ENCODE measurements at regions not wholly inside any gene's neighbourhood (a gene's known extent, or its start where the extent isn't known, plus 50 kb on each side); places are given as distances from the start of the nearest gene placed in this dataset.

- Histone ChIP-seq H3K9me3 (replicated peaks) (no peaks in the 10 kb centered on the region), H3K4me3 (no peak overlapping the region), H3K27me3 (ENCODE audit: low read depth) (no peaks in the 10 kb centered on the region), H3K36me3 (no peaks in the 10 kb centered on the region), H3K4me1 (no peaks in the 10 kb centered on the region), H3K27ac (replicated peaks) (no peak overlapping the region)
- intact Hi-C loops (cut with micrococcal nuclease), result no loop called here
- TF ChIP-seq CTCF (IDR thresholded peaks at IDR 0.05; ENCODE audit: borderline replicate concordance), result no peak
- no peak for DNase-seq
Measured at GRCh38 chr3:161579395-161580126, 83.0 kb downstream of the OTOL1 start.

- H3K27ac ChIP-seq (replicated peaks), result no peak overlapping the region
- intact Hi-C loops (cut with micrococcal nuclease), result no loop called here
- no peak for DNase-seq
- no peaks in the 10 kb centered on the region for H3K36me3 ChIP-seq
- H3K9me3 ChIP-seq (replicated peaks), result peaks cover 6% of the 10 kb centered on the region
- no peak overlapping the region for H3K4me3 ChIP-seq
- TF ChIP-seq CTCF (IDR thresholded peaks at IDR 0.05; ENCODE audit: borderline replicate concordance), result no peak
- H3K4me1 ChIP-seq, result no peaks in the 10 kb centered on the region
- no peaks in the 10 kb centered on the region for H3K27me3 ChIP-seq (ENCODE audit: low read depth)
Measured at GRCh38 chr3:161585922-161586321, 89.3 kb downstream of the OTOL1 start.

GRCh38 chr3:161586556-161587235, 90.1 kb downstream of the OTOL1 start:
- no peak for TF ChIP-seq CTCF (IDR thresholded peaks at IDR 0.05; ENCODE audit: borderline replicate concordance)
- H3K27me3 ChIP-seq (ENCODE audit: low read depth), result no peaks in the 10 kb centered on the region
- intact Hi-C loops (cut with micrococcal nuclease), result no loop called here
- H3K4me1 ChIP-seq, result no peaks in the 10 kb centered on the region
- peaks cover 6% of the 10 kb centered on the region for H3K9me3 ChIP-seq (replicated peaks)
- H3K27ac ChIP-seq (replicated peaks), result no peak overlapping the region
- no peaks in the 10 kb centered on the region for H3K36me3 ChIP-seq
- no peak overlapping the region for H3K4me3 ChIP-seq
- DNase-seq, result no peak

GRCh38 chr3:161598639-161599038, 102.0 kb downstream of the OTOL1 start:
- no peaks in the 10 kb centered on the region for H3K9me3 ChIP-seq (replicated peaks)
- no peak for TF ChIP-seq CTCF (IDR thresholded peaks at IDR 0.05; ENCODE audit: borderline replicate concordance)
- H3K4me1 ChIP-seq, result no peaks in the 10 kb centered on the region
- no peaks in the 10 kb centered on the region for H3K36me3 ChIP-seq
- DNase-seq, result no peak
- H3K27me3 ChIP-seq (ENCODE audit: low read depth), result no peaks in the 10 kb centered on the region
- H3K27ac ChIP-seq (replicated peaks), result no peak overlapping the region
- intact Hi-C loops (cut with micrococcal nuclease), result no loop called here
- no peak overlapping the region for H3K4me3 ChIP-seq

GRCh38 chr3:161599697-161600096, 103.1 kb downstream of the OTOL1 start:
- Histone ChIP-seq H3K27me3 (ENCODE audit: low read depth) (no peaks in the 10 kb centered on the region), H3K4me3 (no peak overlapping the region), H3K36me3 (no peaks in the 10 kb centered on the region), H3K9me3 (replicated peaks) (no peaks in the 10 kb centered on the region), H3K4me1 (no peaks in the 10 kb centered on the region), H3K27ac (replicated peaks) (no peak overlapping the region)
- no peak for TF ChIP-seq CTCF (IDR thresholded peaks at IDR 0.05; ENCODE audit: borderline replicate concordance)
- intact Hi-C loops (cut with micrococcal nuclease), result no loop called here
- no peak for DNase-seq
